Heart left ventricle (tissue), 16 donors: ENCODE measurements at regions not wholly inside any gene's neighbourhood (a gene's known extent, or its start where the extent isn't known, plus 50 kb on each side); places are given as distances from the start of the nearest gene placed in this dataset.

Experiments
- ATAC-seq, 4 donors: fragments of 200-7000 bp; cut with Tn5 transposase; one replicate each; pipeline ENCODE4 v1.9.1; 2020 to 2022; ENCODE audit warnings: moderate library complexity in 4 of 4, mild to moderate bottlenecking in 3 of 4, moderate number of reproducible peaks in 1 of 4
- DNase-seq, 5 donors: peaks; one replicate each; pipeline ENCODE4 v3.0.0-alpha.2; 2020
- H3K27ac ChIP-seq, 12 donors: fragments of 200-600 bp; sonication (generic) in 4 of 12; one replicate each; pipeline versions ENCODE4 v1.5.0 to v1.8.0; 2016 to 2022; ENCODE audit warnings: mild to moderate bottlenecking in 2 of 12
- H3K27me3 ChIP-seq, 9 donors: fragments of 200-600 bp; sonication (generic) in 2 of 9; one replicate each; pipeline versions ENCODE4 v1.5.1 to v1.8.0; 2016 to 2022; ENCODE audit warnings: mild to moderate bottlenecking in 3 of 9
- H3K36me3 ChIP-seq, 9 donors: fragments of 200-600 bp; sonication (generic) in 2 of 9; one replicate each; pipeline versions ENCODE4 v1.5.0 to v1.8.0; 2018 to 2022; ENCODE audit warnings: mild to moderate bottlenecking in 2 of 9
- H3K4me1 ChIP-seq, 12 donors: fragments of 200-600 bp; sonication (generic) in 4 of 12; one replicate each; pipeline versions ENCODE4 v1.5.0 to v1.8.0; 2016 to 2022; ENCODE audit warnings: mild to moderate bottlenecking in 3 of 12
- H3K4me3 ChIP-seq, 12 donors: fragments of 200-600 bp; sonication (generic) in 4 of 12; one replicate each; pipeline versions ENCODE4 v1.5.0 to v1.8.0; 2017 to 2022; ENCODE audit warnings: mild to moderate bottlenecking in 9 of 12, moderate library complexity in 4 of 12
- H3K9me3 ChIP-seq, 12 donors: fragments of 200-600 bp; sonication (generic) in 4 of 12; one replicate each; pipeline versions ENCODE4 v1.5.0 to v1.8.0; 2016 to 2022; ENCODE audit warnings: mild to moderate bottlenecking in 1 of 12
- POLR2A ChIP-seq, 2 donors: fragments of 450-650 bp; IDR thresholded peaks; one replicate each; pipeline ENCODE4 v1.6.1; 2017; ENCODE audit warnings: antibody characterized with exemption in 2 of 2, mild to moderate bottlenecking in 2 of 2, moderate library complexity in 2 of 2
- WGBS, 4 donors: extraction: QIAGEN DNeasy Blood & Tissue Kit in 2 of 4; methylation state at CpG; one replicate each; pipeline versions ENCODE4 v1.1.5 to v1.1.7; 2013 to 2018; 5-methylcytosine and 5-hydroxymethylcytosine counted together
- intact Hi-C, 10 donors: fragments of 100-400 bp; cut with DNase I; formaldehyde crosslinking; loops; one replicate each; pipeline versions ENCODE4 v1.11.1 to v1.14.2; 2022
- TF ChIP-seq, protein P1 (sequence below), 12 donors: fragments of 200-600 bp; sonication (generic) in 4 of 12; IDR thresholded peaks; one replicate each; pipeline versions ENCODE4 v1.5.0 to v1.8.0; 2018 to 2022; ENCODE audit warnings: antibody characterized with exemption in 12 of 12, mild to moderate bottlenecking in 5 of 12
- donor health status: ischemic (EF 13 %, LVEDD 7.1; RV severe dilation, severe dysfunction).
- donor health status: healthy with polysubstance abuse.
- donor health status: DM: no; HTN: yes; CAD: no.
- donor health status: DM: no; HTN: no; CAD: no.
- donor health status: ischemic (EF 25% LVEDD 6.9; RV normal size, moderate dysfunction).
- donor health status: ischemic (EF 25% LVEDD 5.7; RV mildly dilated, moderate dysfunction).
- donor health status: healthy.
- donor health status: DM: yes; HTN: yes; CAD: no.
- donor health status: ischemic (EF 35%, LVEDD 5.7; RV mildly dilated, moderate dysfunction).
- donor health status: nonischemic (EF 11% LVEDD 7.7; RV severe dilation, severe dysfunction).
- donor health status: DM: yes; HTN: yes; CAD: no.
- donor health status: PGD.
- donor health status: ischemic (EF 29% LVEDD 5.4; RV normal size, mild dysfunction).
- donor health status: nonischemic (EF 23%, LVEDD 6.1; RV moderate dilation, normal function).

DNA sequence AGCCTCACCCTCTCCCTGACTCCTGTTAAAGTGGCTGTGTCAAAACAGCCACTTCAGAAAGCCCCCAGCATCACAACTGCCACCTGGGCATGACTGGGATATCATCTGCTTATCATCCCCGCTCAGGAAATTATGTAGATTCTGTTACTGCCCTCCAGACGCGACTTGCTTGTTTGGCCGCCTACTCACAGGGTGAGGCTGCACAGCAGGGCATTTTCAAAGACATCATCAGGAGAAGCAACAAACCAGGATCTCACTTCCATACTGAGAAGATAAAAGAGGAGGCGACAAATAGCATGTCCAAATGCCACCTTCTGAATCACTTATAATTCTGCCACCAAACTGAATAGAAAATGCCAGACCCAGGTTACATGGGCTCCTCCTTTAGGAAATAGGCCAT lies 94.8 kb downstream of the MIS18A start:
- 47 to 66% (median 54%) methylated on average over 5 of the region's 5 CpGs for WGBS, 4 donors
- Histone ChIP-seq H3K27me3 (no peaks in the 10 kb centered on the region), H3K36me3 (no peaks in the 10 kb centered on the region), H3K27ac (no peak overlapping the region), H3K4me1 (peaks cover 0 to 6% (median 0%) of the 10 kb centered on the region in 12 donors), H3K9me3 (peaks cover 0 to 2% (median 0%) of the 10 kb centered on the region in 12 donors), H3K4me3 (no peak overlapping the region)
- intact Hi-C loops, result no loop called here
- TF ChIP-seq, protein P1, sequence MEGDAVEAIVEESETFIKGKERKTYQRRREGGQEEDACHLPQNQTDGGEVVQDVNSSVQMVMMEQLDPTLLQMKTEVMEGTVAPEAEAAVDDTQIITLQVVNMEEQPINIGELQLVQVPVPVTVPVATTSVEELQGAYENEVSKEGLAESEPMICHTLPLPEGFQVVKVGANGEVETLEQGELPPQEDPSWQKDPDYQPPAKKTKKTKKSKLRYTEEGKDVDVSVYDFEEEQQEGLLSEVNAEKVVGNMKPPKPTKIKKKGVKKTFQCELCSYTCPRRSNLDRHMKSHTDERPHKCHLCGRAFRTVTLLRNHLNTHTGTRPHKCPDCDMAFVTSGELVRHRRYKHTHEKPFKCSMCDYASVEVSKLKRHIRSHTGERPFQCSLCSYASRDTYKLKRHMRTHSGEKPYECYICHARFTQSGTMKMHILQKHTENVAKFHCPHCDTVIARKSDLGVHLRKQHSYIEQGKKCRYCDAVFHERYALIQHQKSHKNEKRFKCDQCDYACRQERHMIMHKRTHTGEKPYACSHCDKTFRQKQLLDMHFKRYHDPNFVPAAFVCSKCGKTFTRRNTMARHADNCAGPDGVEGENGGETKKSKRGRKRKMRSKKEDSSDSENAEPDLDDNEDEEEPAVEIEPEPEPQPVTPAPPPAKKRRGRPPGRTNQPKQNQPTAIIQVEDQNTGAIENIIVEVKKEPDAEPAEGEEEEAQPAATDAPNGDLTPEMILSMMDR (IDR thresholded peaks at IDR 0.05), result no peak
- TF ChIP-seq POLR2A (IDR thresholded peaks at IDR 0.05), result no peak
- DNase-seq (no peak), ATAC-seq (no peak)

DNA sequence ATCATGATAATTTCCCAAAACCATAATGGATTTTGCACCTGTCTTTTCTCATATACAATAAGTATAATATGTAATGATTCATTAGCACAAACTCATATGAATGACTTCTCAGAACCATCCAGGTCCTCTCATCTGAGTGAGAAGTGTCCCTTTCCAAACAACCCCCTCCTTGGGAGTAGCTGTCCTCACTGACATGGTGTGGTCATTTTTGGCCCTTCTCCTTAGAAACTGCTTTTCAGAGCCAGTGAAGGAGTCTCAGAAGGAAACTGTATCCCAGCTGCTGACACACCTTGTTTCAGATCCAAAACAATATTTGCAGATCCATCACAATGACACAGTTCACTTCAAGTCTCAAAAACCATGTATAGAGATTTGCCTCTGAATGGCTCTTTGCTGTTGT lies 95.5 kb downstream of the MIS18A start:
- Histone ChIP-seq H3K4me1 (peaks cover 0 to 6% (median 0%) of the 10 kb centered on the region in 12 donors), H3K27me3 (no peaks in the 10 kb centered on the region), H3K9me3 (peaks cover 0 to 2% (median 0%) of the 10 kb centered on the region in 12 donors), H3K4me3 (no peak overlapping the region), H3K36me3 (no peaks in the 10 kb centered on the region), H3K27ac (no peak overlapping the region)
- no peak for DNase-seq
- no peak for TF ChIP-seq POLR2A (IDR thresholded peaks at IDR 0.05)
- TF ChIP-seq, protein P1 (IDR thresholded peaks at IDR 0.05), result no peak
- intact Hi-C loops, result no loop called here
- no peak for ATAC-seq

DNA sequence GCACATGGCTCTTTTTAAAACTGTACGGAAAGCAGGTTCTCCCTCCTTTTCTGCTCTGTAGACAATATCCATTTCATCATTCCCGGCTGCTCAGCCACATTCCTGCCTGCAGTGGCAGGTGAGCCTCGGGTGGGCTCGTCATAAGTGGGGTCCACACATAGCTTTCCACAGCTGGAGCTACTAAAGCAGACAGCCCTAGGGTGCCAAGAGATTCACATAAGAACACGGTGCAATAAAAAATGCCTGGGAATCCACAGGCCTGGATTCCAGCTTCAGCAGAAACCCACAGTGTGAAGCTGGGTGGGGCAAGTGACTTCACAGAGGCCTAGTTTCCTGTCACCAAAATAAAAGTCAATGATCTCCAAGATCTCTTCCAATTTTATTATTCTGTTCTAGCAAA lies 96.4 kb downstream of the MIS18A start:
- intact Hi-C loops, result no loop called here
- Histone ChIP-seq H3K9me3 (peaks cover 0 to 2% (median 0%) of the 10 kb centered on the region in 12 donors), H3K36me3 (no peaks in the 10 kb centered on the region), H3K4me1 (peaks cover 0 to 6% (median 0%) of the 10 kb centered on the region in 12 donors), H3K27me3 (no peaks in the 10 kb centered on the region), H3K4me3 (no peak overlapping the region), H3K27ac (no peak overlapping the region)
- 76 to 80% (median 78%) methylated on average over 5 of the region's 5 CpGs for WGBS, 4 donors
- TF ChIP-seq, protein P1 (IDR thresholded peaks at IDR 0.05), result no peak
- TF ChIP-seq POLR2A (IDR thresholded peaks at IDR 0.05), result no peak
- DNase-seq (no peak), ATAC-seq (no peak)

DNA sequence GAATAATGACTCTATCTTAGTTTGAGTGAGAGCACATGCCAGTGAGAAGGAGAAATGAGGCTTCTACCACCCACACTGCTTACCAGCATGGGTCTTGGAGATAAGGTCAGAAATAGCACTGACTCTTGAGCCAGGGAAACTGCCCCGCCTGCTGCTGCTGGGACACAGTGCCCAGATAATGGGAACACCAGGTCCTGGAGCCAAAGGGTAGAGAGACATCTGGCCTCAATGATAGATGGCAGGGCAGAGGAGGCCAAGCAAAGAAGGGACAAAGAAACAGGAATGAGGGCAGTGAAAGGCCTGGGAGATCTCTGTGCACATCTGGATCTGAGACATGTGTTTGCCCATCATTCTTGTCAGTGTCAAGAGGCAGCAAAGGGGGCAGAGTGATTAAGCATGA lies 97.4 kb downstream of the MIS18A start:
- Histone ChIP-seq H3K27ac (peak overlapping the region in 2 of 12 donors; percentile 34 to 40), H3K27me3 (no peaks in the 10 kb centered on the region), H3K4me1 (peaks cover 0 to 3% (median 0%) of the 10 kb centered on the region in 12 donors), H3K4me3 (no peak overlapping the region), H3K36me3 (no peaks in the 10 kb centered on the region), H3K9me3 (peaks cover 0 to 2% (median 0%) of the 10 kb centered on the region in 12 donors)
- intact Hi-C loops, result no loop called here
- peak in 4 of 5 donors; percentile 21 to 69 (median 46) for DNase-seq
- 42 to 62% (median 52%) methylated on average over 1 of the region's 1 CpG for WGBS, 4 donors
- TF ChIP-seq, protein P1 (IDR thresholded peaks at IDR 0.05), result no peak
- TF ChIP-seq POLR2A (IDR thresholded peaks at IDR 0.05), result no peak
- peak; percentile 89 to 98 (median 95) for ATAC-seq
